ENCODE measurements at regions not wholly inside any gene's neighbourhood (a gene's known extent, or its start where the extent isn't known, plus 50 kb on each side); places are given as distances from the start of the nearest gene placed in this dataset.

- peaks cover 0 to 2% (median 0%) of the 10 kb centered on the region in 7 donors for H3K9me3 Mint-ChIP-seq
- H3K27ac Mint-ChIP-seq, result no peak overlapping the region
- no peak for DNase-seq
- Histone ChIP-seq H3K79me2 (ENCODE audit: insufficient read depth, low read length) (no peaks in the 10 kb centered on the region), H3K4me2 (replicated peaks; ENCODE audit: extremely low read depth, low read length, poor library complexity, severe bottlenecking) (no peak overlapping the region), H3K9ac (ENCODE audit: insufficient read depth, low read length, poor library complexity, severe bottlenecking) (no peak overlapping the region), H2AFZ (ENCODE audit: insufficient read depth, low read depth, low read length, poor library complexity, severe bottlenecking) (no peak overlapping the region), H3K36me3 (replicated peaks in 1 of 2; ENCODE audit: control insufficient read depth in 1 of 2, insufficient read depth in 2 of 2, low read length in 2 of 2) (no peaks in the 10 kb centered on the region), H3K9me3 (replicated peaks in 1 of 2; ENCODE audit: control insufficient read depth in 1 of 2, insufficient read depth in 1 of 2, low read length in 2 of 2) (no peaks in the 10 kb centered on the region), H4K20me1 (ENCODE audit: insufficient read depth, low read length) (no peaks in the 10 kb centered on the region), H3K27ac (ENCODE audit: low read depth in 1 of 2, low read length in 2 of 2) (no peak overlapping the region), H3K4me3 (replicated peaks in 1 of 3; ENCODE audit: low read depth in 2 of 3, low read length in 3 of 3) (no peak overlapping the region), H3K27me3 (ENCODE audit: control insufficient read depth in 2 of 2, insufficient read depth in 2 of 2, low read length in 2 of 2) (no peaks in the 10 kb centered on the region), H3K4me1 (ENCODE audit: control insufficient read depth in 1 of 2, insufficient read depth in 2 of 2, low read length in 2 of 2) (no peaks in the 10 kb centered on the region)
- peaks cover 0 to 3% (median 2%) of the 10 kb centered on the region in 3 donors for H3K27me3 Mint-ChIP-seq (ENCODE audit: low read depth in 3 of 3)
- no peak for TF ChIP-seq CTCF (IDR thresholded peaks at IDR 0.05)
- WGBS (ENCODE audit: insufficient coverage), result 100% methylated on average over 1 of the region's 7 CpGs
- peaks cover 1% of the 10 kb centered on the region for H3K4me1 Mint-ChIP-seq
- no peak overlapping the region for H3K4me3 Mint-ChIP-seq
- intact Hi-C loops (cut with micrococcal nuclease), result no loop called here
- no peaks in the 10 kb centered on the region for H3K36me3 Mint-ChIP-seq
These were observed 556.0 kb downstream of the RNF144A start for GRCh38 chr2:7473135-7473771.

GRCh38 chr2:7476371-7476770, 559.2 kb downstream of the RNF144A start:
- no peak for TF ChIP-seq CTCF (IDR thresholded peaks at IDR 0.05)
- Histone ChIP-seq H3K4me1 (ENCODE audit: control insufficient read depth in 1 of 2, insufficient read depth in 2 of 2, low read length in 2 of 2) (no peaks in the 10 kb centered on the region), H3K4me3 (replicated peaks in 1 of 3; ENCODE audit: low read depth in 2 of 3, low read length in 3 of 3) (no peak overlapping the region), H4K20me1 (ENCODE audit: insufficient read depth, low read length) (no peaks in the 10 kb centered on the region), H3K4me2 (replicated peaks; ENCODE audit: extremely low read depth, low read length, poor library complexity, severe bottlenecking) (no peak overlapping the region), H3K9me3 (replicated peaks in 1 of 2; ENCODE audit: control insufficient read depth in 1 of 2, insufficient read depth in 1 of 2, low read length in 2 of 2) (no peaks in the 10 kb centered on the region), H3K27me3 (ENCODE audit: control insufficient read depth in 2 of 2, insufficient read depth in 2 of 2, low read length in 2 of 2) (no peaks in the 10 kb centered on the region), H3K27ac (ENCODE audit: low read depth in 1 of 2, low read length in 2 of 2) (no peak overlapping the region), H3K36me3 (replicated peaks in 1 of 2; ENCODE audit: control insufficient read depth in 1 of 2, insufficient read depth in 2 of 2, low read length in 2 of 2) (no peaks in the 10 kb centered on the region), H3K79me2 (ENCODE audit: insufficient read depth, low read length) (no peaks in the 10 kb centered on the region), H3K9ac (ENCODE audit: insufficient read depth, low read length, poor library complexity, severe bottlenecking) (no peak overlapping the region), H2AFZ (ENCODE audit: insufficient read depth, low read depth, low read length, poor library complexity, severe bottlenecking) (no peak overlapping the region)
- no peak for DNase-seq
- Mint-ChIP-seq H3K27me3 (ENCODE audit: low read depth in 3 of 3) (peaks cover 0 to 6% (median 3%) of the 10 kb centered on the region in 3 donors), H3K4me3 (no peak overlapping the region), H3K36me3 (no peaks in the 10 kb centered on the region), H3K4me1 (peaks cover 1% of the 10 kb centered on the region), H3K9me3 (peaks cover 0 to 2% (median 0%) of the 10 kb centered on the region in 7 donors), H3K27ac (no peak overlapping the region)
- intact Hi-C loops (cut with micrococcal nuclease), result no loop called here

All from CD14-positive monocyte (primary cell).